Pancreas (tissue), 10 donors: ENCODE measurements at regions not wholly inside any gene's neighbourhood (a gene's known extent, or its start where the extent isn't known, plus 50 kb on each side); places are given as distances from the start of the nearest gene placed in this dataset.
A peak's percentile ranks its signal among the peaks of the same experiment; 100 is the strongest.

ENCODE experiments used
- ATAC-seq, 4 donors: fragments of 200-7000 bp; cut with Tn5 transposase; one replicate each; pipeline versions ENCODE4 v1.8.0 to v1.9.1; 2020; ENCODE audit warnings: mild to moderate bottlenecking in 4 of 4, moderate library complexity in 4 of 4
- DNase-seq, 6 donors: peaks; one replicate each; pipeline ENCODE4 v3.0.0-alpha.2; 2020
- FAIRE-seq: peaks from 2 replicates; lab custom pipeline; 2012; peaks lifted over from hg19 to GRCh38; lab: Jason Lieb, UNC
- H3K27ac ChIP-seq, 4 donors: fragments of 200-600 bp; sonication (generic); 1 replicate in 3 of 4; 2 replicates in 1 of 4; pipeline versions ENCODE4 v1.5.0 to v1.8.0; 2020
- H3K27me3 ChIP-seq, 4 donors: fragments of 200-600 bp; one replicate each; pipeline ENCODE4 v1.8.0; 2021
- H3K36me3 ChIP-seq, 3 donors: fragments of 200-600 bp; sonication (generic) in 1 of 3; one replicate each; pipeline versions ENCODE4 v1.5.0 to v1.8.0; 2020 to 2021
- H3K4me1 ChIP-seq, 3 donors: fragments of 200-600 bp; one replicate each; pipeline ENCODE4 v1.8.0; 2021
- H3K4me3 ChIP-seq, 4 donors: fragments of 200-600 bp; sonication (generic) in 2 of 4; one replicate each; pipeline versions ENCODE4 v1.5.0 to v1.8.0; 2020 to 2021
- H3K9me3 ChIP-seq, 4 donors: fragments of 200-600 bp; one replicate each; pipeline ENCODE4 v1.8.0; 2021
- WGBS, 2 donors: extraction: QIAGEN DNeasy Blood & Tissue Kit; methylation state at CpG; one replicate each; pipeline ENCODE4 v1.1.7; 2013; 5-methylcytosine and 5-hydroxymethylcytosine counted together
- intact Hi-C, 3 donors: fragments of 100-400 bp; cut with DNase I; formaldehyde crosslinking; loops; one replicate each; pipeline versions ENCODE4 v1.11.1 to v1.14.2; 2022
- TF ChIP-seq, protein P1 (sequence below), 4 donors: fragments of 200-600 bp; sonication (generic) in 3 of 4; IDR thresholded peaks; one replicate each; pipeline versions ENCODE4 v1.5.0 to v1.8.0; 2021; ENCODE audit warnings: antibody characterized with exemption in 4 of 4
- donor health status: healthy with polysubstance abuse.
- donor health status: DM: no; HTN: no; CAD: no; lungs with moderate emphysema.
- donor health status: DM: no; HTN: no; CAD: no.
- donor health status: control.
- donor health status: control.
- donor health status: Bipolar disorder and iron deficiency.
- donor health status: DM: yes; HTN: yes; CAD: no.
- donor health status: DM: no; HTN: no; CAD: no.
- donor health status: DM: no; HTN: no; CAD: no.
- donor health status: DM: yes; HTN: yes; CAD: no.

DNA sequence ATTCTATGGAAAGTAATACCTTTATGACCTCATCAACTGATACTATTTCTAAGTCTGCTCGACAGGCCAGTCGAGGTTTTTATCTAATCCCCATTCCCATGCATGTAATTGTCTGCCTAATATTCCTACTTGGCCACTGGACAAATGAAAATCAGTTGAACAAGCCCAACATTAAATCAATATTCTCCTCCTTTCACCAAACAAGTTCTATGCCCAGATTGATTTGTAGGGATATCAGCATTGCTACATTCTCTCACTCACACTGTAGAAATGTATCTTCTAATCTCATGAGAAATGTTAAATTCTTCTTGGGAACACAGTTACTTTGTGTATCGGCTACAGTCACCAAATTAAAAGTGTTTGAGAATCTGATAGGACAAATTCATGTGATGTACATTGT is 208.8 kb upstream of the CTNND2 start:
- no peak overlapping the region for H3K4me3 ChIP-seq
- TF ChIP-seq, protein P1, sequence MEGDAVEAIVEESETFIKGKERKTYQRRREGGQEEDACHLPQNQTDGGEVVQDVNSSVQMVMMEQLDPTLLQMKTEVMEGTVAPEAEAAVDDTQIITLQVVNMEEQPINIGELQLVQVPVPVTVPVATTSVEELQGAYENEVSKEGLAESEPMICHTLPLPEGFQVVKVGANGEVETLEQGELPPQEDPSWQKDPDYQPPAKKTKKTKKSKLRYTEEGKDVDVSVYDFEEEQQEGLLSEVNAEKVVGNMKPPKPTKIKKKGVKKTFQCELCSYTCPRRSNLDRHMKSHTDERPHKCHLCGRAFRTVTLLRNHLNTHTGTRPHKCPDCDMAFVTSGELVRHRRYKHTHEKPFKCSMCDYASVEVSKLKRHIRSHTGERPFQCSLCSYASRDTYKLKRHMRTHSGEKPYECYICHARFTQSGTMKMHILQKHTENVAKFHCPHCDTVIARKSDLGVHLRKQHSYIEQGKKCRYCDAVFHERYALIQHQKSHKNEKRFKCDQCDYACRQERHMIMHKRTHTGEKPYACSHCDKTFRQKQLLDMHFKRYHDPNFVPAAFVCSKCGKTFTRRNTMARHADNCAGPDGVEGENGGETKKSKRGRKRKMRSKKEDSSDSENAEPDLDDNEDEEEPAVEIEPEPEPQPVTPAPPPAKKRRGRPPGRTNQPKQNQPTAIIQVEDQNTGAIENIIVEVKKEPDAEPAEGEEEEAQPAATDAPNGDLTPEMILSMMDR (IDR thresholded peaks at IDR 0.05) = no peak
- 40 to 45% methylated on average over 3 of the region's 3 CpGs for WGBS, 2 donors
- no peak overlapping the region for H3K27ac ChIP-seq
- no peaks in the 10 kb centered on the region for H3K27me3 ChIP-seq
- DNase-seq (no peak), ATAC-seq (no peak), FAIRE-seq (no peak)
- no peaks in the 10 kb centered on the region for H3K9me3 ChIP-seq
- no peaks in the 10 kb centered on the region for H3K36me3 ChIP-seq
- peaks cover 3 to 10% (median 9%) of the 10 kb centered on the region in 3 donors for H3K4me1 ChIP-seq
- intact Hi-C loops = no loop called here

DNA sequence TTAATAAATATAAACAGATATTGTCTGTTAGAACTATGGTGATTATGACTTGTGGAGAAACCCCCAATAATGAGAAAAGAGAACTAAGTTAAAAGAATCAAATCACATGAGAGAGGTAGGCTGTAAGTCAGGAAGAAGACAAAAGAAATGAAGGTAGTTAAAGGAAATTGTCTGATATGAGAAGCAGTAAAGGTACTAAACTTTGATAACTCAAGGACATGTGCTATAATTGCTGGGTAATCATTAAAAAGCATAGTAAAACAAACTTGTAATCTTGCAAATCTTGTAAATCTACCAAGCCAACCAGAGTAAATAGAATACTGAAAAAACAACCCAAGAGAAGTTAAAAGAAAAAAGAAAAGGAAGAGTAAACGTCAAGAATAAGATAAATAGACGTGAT is 207.0 kb upstream of the CTNND2 start:
- intact Hi-C loops = no loop called here
- ATAC-seq = no peak
- no peaks in the 10 kb centered on the region for H3K27me3 ChIP-seq
- peaks cover 3 to 10% (median 9%) of the 10 kb centered on the region in 3 donors for H3K4me1 ChIP-seq
- H3K4me3 ChIP-seq = no peak overlapping the region
- no peaks in the 10 kb centered on the region for H3K36me3 ChIP-seq
- no peak for FAIRE-seq
- WGBS, 2 donors = 23 to 32% methylated on average over 2 of the region's 2 CpGs
- TF ChIP-seq, protein P1 (IDR thresholded peaks at IDR 0.05) = no peak
- no peaks in the 10 kb centered on the region for H3K9me3 ChIP-seq
- no peak for DNase-seq
- H3K27ac ChIP-seq = no peak overlapping the region

DNA sequence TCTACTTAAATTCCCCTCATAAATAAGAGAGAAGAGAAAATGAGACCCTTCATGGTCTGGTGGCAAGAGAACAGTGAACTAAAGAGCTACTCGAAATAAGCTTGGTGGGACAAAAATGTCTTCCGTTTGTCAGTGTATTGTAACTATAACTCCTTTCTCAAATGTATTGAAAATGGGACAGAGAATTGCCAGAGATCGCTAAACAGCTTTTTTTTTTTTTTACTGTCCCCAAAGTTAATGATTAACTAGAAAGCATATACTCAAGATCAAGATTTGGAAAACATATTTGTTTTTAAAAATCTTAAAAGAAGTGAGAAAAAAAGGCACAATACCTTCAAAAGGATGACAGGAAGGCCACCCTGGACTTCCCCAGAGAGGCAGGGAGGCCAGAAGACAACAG is 206.4 kb upstream of the CTNND2 start:
- TF ChIP-seq, protein P1 (IDR thresholded peaks at IDR 0.05) = no peak
- peak in 2 of 4 donors; percentile 29 to 41 for ATAC-seq
- 34 to 35% methylated on average over 3 of the region's 3 CpGs for WGBS, 2 donors

DNA sequence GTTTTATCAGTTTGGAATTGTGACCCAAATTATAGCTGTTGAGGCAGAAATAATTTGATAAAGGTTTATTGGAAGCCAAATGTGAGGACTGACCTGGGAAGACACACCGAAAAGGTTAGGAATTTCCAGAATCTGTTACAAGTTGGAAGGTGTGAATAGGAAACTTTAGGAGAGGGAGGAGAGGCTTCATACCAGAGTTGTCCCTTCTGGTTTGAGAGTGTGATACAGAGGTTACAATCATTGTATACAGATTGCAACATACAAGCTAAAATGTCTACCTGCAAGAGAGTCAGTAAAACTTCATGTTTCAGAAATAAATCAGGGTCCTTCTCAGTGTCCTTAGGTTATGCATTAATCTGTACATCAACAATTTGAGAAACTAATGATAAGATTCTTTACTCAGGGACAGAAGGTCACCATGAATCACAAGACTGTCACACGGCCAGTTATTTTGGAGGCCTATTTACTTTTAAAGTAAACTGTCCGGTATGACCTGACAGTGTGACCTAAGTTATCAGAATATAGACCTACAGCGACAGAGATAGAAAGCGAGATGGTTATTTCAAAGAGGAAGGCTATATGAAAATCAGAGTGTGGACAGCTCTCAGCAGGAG is 204.9 kb upstream of the CTNND2 start:
- WGBS, 2 donors = 42 to 50% methylated on average over 5 of the region's 5 CpGs
- intact Hi-C loops = no loop called here
- FAIRE-seq = no peak
- Histone ChIP-seq H3K36me3 (no peaks in the 10 kb centered on the region), H3K9me3 (no peaks in the 10 kb centered on the region), H3K27me3 (no peaks in the 10 kb centered on the region), H3K4me3 (no peak overlapping the region), H3K4me1 (peaks cover 3 to 10% (median 9%) of the 10 kb centered on the region in 3 donors), H3K27ac (no peak overlapping the region)
- ATAC-seq = no peak
- DNase-seq = no peak
- TF ChIP-seq, protein P1 (IDR thresholded peaks at IDR 0.05) = no peak

More for the DNA sequence above, 206.4 kb upstream of the CTNND2 start:
- Histone ChIP-seq H3K27me3 (no peaks in the 10 kb centered on the region), H3K27ac (no peak overlapping the region), H3K9me3 (no peaks in the 10 kb centered on the region), H3K36me3 (no peaks in the 10 kb centered on the region), H3K4me1 (peaks cover 3 to 10% (median 9%) of the 10 kb centered on the region in 3 donors), H3K4me3 (no peak overlapping the region)
- FAIRE-seq (no peak), DNase-seq (no peak)
- intact Hi-C loops = no loop called here

DNA sequence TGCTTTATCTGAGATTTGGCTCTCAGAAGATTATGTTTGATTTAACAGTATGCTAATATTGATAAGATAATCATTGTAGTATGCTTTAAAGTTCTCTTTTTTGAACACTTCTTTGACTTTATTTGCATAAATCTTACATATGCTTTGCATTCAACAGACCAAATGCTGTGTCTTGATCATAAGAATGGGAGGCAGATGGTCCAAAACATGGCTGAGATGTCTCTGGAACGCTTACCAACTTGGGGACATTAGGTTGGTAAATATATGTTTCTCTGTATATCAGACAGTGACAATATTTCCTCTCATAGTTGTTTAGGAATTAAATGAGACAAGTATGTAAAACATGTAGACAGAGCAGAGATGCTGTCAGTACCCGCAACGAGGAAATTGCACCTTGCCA is 197.9 kb upstream of the CTNND2 start:
- Histone ChIP-seq H3K4me3 (no peak overlapping the region), H3K27ac (no peak overlapping the region), H3K9me3 (no peaks in the 10 kb centered on the region), H3K36me3 (no peaks in the 10 kb centered on the region), H3K27me3 (no peaks in the 10 kb centered on the region), H3K4me1 (no peaks in the 10 kb centered on the region)
- TF ChIP-seq, protein P1 (IDR thresholded peaks at IDR 0.05) = no peak
- WGBS, 2 donors = 62 to 73% methylated on average over 3 of the region's 3 CpGs
- ATAC-seq (no peak), DNase-seq (no peak), FAIRE-seq (no peak)
- intact Hi-C loops = no loop called here
